HG03280 (cell line): ENCODE measurements at regions not wholly inside any gene's neighbourhood (a gene's known extent, or its start where the extent isn't known, plus 50 kb on each side); places are given as distances from the start of the nearest gene placed in this dataset.
"Not testable (repeated sequence)": the region's sequence is repeated elsewhere in the genome, so short reads cannot be mapped to it uniquely, and the experiment has no call there.

ENCODE experiments used
- ATAC-seq: cut with Tn5 transposase; IDR thresholded peaks from one replicate; pipeline ENCODE4 v1.9.1; 2021; ENCODE audit warnings: mild to moderate bottlenecking, moderate library complexity; ENCODE audit not compliant: unreplicated experiment

GRCh38 chr12:67070307-67070600 lies 198.9 kb upstream of the CAND1 start:
- ATAC-seq, result no peak

- ATAC-seq, result no peak
Observed at GRCh38 chr12:67070604-67071003, 198.6 kb upstream of the CAND1 start.

GRCh38 chr12:67072281-67072680 lies 196.9 kb upstream of the CAND1 start:
- ATAC-seq, result not testable (repeated sequence)

GRCh38 chr12:67073336-67073735 lies 195.8 kb upstream of the CAND1 start:
- ATAC-seq, result no peak

- ATAC-seq, result no peak
Observed at GRCh38 chr12:67074072-67074471, 195.1 kb upstream of the CAND1 start.

- no peak for ATAC-seq
Observed at GRCh38 chr12:67077617-67078016, 191.5 kb upstream of the CAND1 start.

- ATAC-seq, result no peak
Observed at GRCh38 chr12:67078957-67079356, 190.2 kb upstream of the CAND1 start.

GRCh38 chr12:67080637-67081036 lies 188.5 kb upstream of the CAND1 start:
- ATAC-seq, result no peak

- ATAC-seq, result no peak
Observed at GRCh38 chr12:67082221-67082620, 186.9 kb upstream of the CAND1 start.

- ATAC-seq, result no peak
Observed at GRCh38 chr12:67085699-67086098, 183.5 kb upstream of the CAND1 start.

- ATAC-seq, result no peak
Observed at GRCh38 chr12:67086116-67086515, 183.0 kb upstream of the CAND1 start.

GRCh38 chr12:67088401-67089118 lies 180.6 kb upstream of the CAND1 start:
- no peak for ATAC-seq

- no peak for ATAC-seq
Observed at GRCh38 chr12:67091204-67091603, 178.0 kb upstream of the CAND1 start.

GRCh38 chr12:67091678-67092077 lies 177.5 kb upstream of the CAND1 start:
- ATAC-seq, result no peak

- ATAC-seq, result not testable (repeated sequence)
Observed at GRCh38 chr12:67092934-67093333, 176.2 kb upstream of the CAND1 start.

- no peak for ATAC-seq
Observed at GRCh38 chr12:67096533-67097318, 172.4 kb upstream of the CAND1 start.

GRCh38 chr12:67099858-67100257 lies 169.3 kb upstream of the CAND1 start:
- no peak for ATAC-seq

- no peak for ATAC-seq
Observed at GRCh38 chr12:67103521-67103920, 165.6 kb upstream of the CAND1 start.

- no peak for ATAC-seq
Observed at GRCh38 chr12:67107235-67107634, 161.9 kb upstream of the CAND1 start.

GRCh38 chr12:67107751-67108269 lies 161.3 kb upstream of the CAND1 start:
- ATAC-seq, result no peak

GRCh38 chr12:67110345-67110744 lies 158.8 kb upstream of the CAND1 start:
- ATAC-seq, result not testable (repeated sequence)

GRCh38 chr12:67111182-67111581 lies 158.0 kb upstream of the CAND1 start:
- ATAC-seq, result no peak
